Activated T-cell treated with anti-CD3 and anti-CD28 coated beads for 4 hours (primary cell): ENCODE measurements at regions not wholly inside any gene's neighbourhood (a gene's known extent, or its start where the extent isn't known, plus 50 kb on each side); places are given as distances from the start of the nearest gene placed in this dataset.
"Not testable (repeated sequence)": the region's sequence is repeated elsewhere in the genome, so short reads cannot be mapped to it uniquely, and the experiment has no call there.

Experiments
- DNase-seq: peaks from one replicate; pipeline ENCODE4 v3.0.0-alpha.2; 2020

DNA sequence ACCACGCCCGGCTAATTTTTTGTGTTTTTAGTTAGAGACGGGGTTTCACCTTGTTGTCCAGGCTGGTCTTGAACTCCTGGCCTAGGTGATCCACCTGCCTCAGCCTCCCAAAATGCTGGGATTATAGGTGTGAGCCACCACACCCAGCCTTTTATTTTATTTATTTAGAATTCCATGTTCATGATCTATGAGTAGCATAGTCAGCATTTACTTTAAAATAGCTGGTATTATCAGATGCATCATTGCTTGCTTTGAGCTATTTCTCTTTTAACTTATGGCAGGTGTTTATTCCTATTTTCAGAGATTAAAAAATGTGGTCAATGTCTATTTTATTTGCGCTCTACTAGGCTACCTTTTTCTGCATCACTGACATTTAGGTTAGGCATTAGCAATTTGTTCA lies 152.0 kb downstream of the UTRN start:
- DNase-seq: no peak

DNA sequence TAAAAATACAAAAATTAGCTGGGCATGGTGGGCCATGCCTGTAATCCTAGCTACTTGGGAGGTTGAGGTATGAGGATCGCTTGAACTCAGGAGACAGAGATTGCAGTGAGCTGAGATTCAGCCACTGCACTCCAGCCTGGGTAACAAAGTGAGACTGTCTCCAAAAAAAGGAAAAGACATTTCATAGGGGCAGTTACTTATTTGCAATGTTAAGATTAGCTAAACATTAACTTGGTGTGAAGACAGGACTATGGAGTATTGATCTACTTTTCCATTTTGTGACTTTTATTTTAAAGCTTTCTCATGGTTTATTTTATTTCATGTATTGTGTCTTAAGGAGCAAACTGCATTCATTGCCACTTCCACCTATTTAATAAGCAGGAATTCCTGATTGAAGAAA lies 153.0 kb downstream of the UTRN start:
- DNase-seq: no peak

DNA sequence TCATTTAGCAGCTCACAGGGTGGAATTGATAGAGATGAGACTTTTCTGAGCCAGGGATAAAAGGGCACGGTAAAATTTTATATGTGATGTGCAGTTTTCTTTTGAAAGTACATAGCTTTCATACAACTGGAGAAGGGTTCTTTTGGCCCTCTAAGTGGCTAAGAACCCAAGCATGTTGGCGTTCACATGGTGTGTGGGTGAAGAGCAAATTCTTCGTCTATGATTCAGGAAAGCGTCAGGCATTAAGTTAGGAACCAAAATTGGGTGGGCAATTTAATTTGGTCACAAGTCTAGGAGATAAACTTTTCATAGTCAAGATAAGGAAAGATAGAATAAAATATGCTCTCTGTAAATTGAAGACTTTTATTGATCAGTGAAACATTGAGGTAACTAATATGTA lies 153.9 kb downstream of the UTRN start:
- DNase-seq: no peak

DNA sequence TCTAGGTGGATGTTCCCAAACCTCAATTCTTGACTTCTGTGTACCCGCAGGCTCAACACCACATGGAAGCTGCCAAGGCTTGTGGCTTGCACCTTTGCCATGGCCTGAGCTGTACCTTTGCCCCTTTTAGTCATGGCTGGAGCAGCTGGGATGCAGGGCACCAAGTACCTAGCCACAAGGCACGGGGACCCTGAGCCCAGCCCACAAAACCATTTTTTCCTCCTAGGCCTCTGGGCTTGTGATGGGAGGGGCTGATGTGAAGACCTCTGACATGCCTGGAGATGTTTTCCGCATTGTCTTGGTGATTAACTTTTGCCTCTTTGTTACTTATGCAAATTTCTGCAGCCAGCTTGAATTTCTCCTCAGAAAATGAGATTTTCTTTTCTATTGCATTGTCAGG lies 156.7 kb downstream of the UTRN start:
- not testable (repeated sequence) for DNase-seq

DNA sequence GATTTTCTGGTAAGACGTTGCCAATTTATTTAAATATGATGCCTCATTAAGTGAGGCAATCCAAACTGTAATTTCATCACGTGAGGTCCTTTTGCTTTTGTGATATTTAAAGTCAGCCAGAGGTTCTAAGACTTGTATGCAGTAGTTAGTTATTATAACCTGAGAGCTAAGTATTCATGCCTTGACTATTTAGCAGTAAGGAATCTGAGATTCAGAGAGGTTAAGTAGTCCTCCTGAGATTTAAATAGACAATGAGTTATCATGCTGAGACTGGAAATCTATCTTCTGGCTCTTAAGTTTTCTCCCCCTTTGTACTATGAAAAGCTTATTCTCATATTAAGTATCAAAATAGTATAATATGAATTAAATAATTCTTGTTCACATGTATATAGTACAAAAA lies 158.0 kb downstream of the UTRN start:
- DNase-seq: no peak

DNA sequence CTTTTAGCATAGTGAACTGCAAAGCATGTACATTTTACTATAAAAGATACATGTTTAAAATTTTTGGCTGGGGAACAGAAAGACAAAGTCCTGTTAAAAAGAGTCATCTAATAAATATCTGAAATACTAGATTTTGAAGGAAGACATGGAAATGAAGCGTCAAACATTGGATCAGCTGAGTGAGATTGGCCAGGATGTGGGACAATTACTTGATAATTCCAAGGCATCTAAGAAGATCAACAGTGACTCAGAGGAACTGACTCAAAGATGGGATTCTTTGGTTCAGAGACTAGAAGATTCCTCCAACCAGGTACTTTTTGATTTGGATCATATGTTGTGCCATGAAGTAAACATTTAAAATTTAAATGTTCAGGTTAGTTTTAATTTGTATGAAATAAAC lies 162.3 kb downstream of the UTRN start:
- DNase-seq: no peak

DNA sequence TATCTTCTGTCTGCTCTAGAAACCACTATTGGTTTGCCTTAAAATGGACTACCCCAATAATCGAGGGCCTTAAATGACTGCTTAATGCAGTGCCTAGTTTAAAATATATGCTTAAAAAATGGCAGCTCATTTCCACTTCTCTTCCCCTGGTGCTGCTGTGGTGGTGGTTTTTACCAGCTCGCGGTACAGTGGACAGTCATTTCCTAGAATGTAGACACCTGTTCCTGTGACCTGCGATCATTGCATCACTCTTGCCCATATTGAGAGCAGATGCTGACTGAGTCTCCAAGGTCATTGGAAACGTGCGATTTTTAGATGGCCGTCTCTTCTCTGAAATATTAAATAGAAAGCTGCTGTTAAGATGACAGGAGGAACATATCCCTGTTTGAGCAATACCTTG lies 164.1 kb downstream of the UTRN start:
- DNase-seq: no peak

DNA sequence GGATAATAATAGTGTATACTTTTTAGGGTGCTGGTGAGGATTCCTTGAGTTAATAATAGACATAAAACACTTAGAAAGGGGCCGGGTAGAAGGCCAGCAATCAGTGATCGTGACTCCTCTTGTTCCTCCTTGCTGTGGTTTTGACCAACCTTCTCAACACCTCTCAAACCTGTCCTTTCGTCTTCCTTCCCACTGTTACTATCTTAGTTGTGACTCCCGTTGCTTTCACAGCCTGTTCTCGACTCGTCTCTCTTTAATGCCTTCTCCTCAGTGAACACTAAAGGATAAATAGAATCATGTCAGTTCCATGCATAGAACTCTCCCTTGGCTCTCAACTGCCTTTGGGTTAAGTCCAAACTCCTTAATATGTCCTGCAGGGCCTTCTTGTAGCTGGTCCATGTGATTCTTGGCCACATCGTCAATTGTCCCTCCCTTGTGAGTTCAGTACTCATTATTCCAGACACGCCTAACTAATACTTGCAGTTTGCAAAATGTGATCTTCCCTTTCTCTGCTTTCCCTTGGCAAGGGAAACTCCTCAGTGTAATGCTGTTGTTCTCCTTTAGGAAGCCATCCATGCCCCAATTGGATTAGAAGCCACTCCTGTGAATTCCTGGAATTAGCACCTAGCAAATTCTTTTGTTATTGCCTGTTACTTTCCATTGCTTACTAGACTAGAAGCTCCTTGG lies 164.9 kb downstream of the UTRN start:
- DNase-seq: no peak

DNA sequence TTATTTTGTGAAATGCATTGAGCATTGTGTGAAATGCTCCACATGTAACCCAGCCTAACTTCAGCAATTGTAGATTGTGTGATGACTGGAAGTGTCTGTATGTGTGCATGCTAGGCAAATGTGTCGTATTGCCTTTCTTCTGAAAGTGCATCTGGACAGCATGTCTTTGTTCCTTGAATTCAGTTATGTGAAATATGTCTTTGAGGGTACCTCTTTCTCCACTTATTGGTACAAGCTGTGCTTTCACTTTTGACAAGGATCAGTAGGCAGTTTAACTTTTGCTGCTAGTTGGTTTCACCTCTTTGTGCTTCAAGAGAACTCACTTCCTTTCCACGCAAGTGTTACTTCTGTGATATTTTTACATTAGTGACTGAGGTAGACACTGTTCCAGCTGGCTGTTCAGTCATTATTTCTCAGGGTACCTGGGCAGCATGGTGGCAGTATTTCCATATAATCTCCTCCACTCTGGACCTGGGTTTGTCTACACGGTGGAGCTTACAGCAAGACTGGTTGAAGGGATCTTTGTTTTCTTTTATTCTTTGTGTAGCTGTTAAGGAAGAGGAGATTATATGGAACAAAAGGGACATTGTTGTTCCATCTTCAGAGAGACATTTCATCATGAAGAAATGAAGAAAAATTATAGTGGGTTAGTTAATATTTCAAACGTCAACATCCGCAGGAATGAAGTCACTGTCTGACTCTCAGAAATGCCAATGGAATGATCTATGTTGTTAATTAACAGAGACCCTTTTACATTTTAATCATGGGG lies 175.4 kb downstream of the UTRN start:
- no peak for DNase-seq

DNA sequence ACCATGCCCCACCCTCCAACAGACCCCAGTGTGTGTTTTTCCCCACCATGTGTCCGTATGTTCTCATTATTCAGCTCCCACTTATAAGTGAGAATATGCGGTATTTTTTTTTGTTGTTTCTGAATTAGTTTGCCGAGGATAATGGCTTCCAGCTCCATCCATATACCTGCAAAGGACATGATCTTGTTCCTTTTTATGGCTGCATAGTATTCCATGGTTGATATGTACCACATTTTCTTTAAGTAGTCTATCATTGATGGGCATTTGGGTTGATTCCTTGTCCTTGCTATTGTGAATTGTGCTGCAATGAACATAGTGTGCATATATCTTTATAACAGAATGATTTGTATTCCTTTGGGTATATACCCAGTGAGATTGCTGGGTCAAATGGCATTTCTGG lies 176.9 kb downstream of the UTRN start:
- DNase-seq: no peak

DNA sequence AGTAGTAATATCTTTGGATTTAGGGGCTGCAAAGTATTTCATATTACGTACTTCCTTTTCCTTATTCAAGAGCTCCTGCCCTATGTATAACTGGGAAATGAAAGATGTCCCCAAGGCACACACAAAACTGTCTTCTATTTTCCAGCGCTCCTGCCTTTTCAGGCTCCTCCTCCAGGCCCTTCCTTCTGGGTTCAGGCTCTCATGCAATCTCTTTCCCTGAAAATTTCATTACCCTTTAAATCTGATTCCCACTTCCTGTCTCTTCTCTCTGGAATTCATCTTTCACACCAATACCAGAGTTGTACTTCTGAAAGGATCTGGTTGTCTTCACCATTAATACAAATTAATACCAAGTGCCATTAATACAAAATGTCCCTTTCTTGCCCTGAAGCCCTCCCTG lies 181.6 kb downstream of the UTRN start:
- no peak for DNase-seq

DNA sequence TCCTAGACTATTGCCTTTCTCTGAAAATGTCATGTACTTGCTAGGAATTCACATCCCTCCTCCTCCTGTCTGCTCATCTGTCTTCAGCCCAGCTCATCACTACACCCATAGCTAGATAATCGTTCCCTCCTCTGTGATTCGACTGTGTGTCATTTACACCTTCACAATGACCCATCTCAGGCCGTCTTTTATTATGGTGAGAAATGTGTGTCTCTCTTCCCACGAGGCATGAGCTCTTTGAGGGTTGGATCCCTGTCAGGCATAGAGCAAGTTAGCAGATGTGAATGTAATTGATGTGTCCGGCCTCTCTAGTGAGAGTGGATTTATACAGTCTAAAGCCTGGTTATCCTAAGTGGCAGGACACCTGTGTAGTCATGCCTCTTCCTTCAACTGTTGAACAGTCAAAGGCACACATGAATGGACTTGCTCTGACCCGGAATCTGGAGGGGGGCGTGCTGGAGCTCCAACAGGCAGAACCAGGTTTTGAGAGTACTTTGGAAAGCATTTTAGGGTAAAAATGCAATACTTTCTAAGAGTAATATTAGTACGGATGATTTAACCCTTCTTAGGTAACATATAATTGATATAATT lies 182.1 kb downstream of the UTRN start:
- DNase-seq: no peak

DNA sequence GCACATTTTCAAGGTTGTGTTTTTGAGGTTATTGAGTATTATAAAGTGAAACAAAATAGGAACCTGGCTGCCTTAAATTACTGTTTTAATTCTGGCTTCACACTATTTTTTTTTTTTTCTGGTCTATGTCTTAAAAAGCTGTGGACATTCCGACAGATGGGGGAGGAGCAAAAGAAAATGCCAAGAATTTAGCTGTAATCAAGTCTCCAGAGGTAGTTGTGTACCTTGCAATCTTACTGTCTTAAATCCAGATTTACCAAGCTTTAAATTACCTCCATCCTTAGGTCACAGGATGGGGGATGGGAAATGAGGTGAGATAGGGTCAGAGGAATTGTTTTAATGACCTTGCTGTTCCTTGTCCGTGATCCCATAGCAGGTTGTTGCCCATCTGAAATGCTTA lies 182.8 kb downstream of the UTRN start:
- no peak for DNase-seq

DNA sequence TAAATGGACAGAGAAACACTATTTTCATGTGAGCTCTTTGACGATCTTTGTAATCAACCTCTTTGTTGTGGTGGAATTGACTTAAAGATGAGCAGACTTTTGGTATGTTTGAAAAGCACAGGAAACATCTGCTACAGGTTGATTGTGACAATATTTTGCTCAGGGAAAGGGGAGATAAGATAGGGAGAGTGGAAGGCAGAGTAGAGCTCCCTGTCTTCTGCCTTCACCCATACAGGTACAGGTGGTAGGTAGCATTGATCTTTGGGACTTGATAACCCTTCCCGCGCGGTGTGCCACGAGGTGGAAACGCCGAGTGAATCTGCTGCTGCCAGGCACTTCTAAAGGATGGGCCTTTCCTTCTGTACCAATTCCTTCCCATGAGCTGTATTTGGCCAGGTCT lies 183.6 kb downstream of the UTRN start:
- no peak for DNase-seq

DNA sequence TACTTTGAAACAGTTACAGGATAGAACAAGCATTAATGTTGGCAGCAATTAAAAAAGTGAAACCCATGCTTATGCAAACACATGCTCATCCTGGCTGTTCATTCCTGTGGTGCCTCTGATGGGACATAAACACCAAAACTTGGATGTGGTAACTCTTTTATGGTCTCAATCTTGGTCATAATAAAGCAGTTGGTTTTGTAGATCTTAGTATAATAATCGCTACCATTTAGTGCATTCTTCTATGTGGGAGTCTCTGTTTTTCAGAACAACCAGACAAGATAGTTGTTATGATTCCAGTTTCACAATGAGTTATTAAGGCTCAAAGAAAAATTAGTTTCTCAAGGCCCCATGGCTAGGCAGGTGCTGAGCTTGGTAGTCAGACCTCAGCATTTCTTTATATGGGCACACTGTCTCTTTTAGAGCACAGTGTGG lies 184.0 kb downstream of the UTRN start:
- no peak for DNase-seq

DNA sequence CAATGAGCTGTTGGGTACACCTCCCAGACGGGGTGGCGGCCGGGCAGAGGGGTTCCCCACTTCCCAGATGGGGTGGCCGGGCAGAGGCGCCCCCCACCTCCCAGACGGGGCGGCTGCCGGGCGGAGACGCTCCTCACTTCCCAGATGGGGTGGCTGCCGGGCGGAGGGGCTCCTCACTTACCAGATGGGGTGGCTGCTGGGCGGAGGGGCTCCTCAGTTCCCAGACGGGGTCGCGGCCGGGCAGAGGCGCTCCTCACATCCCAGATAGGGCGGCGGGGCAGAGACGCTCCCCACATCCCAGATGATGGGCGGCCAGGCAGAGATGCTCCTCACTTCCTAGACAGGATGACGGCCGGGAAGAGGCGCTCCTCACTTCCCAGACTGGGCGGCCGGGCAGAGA lies 185.1 kb downstream of the UTRN start:
- DNase-seq: not testable (repeated sequence)

DNA sequence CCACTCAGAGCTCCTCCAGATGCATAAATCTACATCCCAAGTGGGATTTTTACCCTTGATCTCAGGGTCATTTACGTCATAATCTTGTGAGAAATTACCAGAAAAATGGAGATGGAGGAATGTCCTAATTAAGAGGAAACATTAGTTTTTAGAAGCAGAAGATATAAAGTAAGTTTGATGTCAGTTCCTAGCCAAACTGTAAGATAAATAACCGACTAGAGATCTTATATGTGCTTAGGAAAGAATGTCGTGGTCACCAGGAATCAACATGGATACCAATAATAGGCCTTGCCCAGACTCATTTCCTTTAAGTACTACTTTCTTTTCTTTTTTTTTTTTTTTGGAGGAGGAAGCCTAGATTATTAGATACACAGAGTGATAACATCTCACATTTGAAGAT lies 186.9 kb downstream of the UTRN start:
- no peak for DNase-seq

DNA sequence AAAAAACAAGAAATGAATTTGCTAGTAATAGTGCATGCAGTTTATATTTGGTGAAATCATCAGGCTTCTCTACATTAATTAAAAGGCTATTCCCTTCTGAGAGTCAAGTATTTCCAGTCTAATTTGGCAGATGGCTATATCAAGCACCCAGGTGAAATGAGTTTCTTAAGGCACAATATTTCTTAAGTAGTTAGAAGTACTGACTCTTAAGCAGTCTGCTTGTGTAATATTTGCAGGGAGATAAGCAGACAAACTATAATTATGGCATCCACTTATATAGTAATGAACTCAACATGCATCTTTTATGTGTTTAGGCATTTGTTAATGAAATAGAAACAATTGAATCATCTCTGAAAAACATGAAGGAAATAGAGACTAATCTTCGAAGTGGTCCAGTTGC lies 189.2 kb downstream of the UTRN start:
- no peak for DNase-seq

DNA sequence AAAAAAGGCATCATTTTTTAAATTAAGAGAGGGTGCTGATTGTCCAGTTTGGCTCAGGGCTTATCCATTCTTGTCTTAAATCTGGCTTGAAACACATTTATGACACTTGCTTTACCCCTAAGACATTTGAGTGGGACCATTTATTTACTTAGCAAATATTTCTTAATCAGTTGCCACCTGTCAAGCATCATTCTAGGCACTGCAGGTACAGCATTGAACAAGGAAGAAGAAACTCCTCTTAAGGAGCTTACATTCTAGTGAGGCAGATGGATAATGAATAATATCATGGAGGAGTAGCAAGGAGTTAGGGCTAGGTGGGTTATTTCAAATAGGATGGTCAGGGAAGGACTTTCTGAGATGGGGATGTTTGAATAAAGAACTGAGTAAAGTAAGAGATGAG lies 189.8 kb downstream of the UTRN start:
- no peak for DNase-seq

DNA sequence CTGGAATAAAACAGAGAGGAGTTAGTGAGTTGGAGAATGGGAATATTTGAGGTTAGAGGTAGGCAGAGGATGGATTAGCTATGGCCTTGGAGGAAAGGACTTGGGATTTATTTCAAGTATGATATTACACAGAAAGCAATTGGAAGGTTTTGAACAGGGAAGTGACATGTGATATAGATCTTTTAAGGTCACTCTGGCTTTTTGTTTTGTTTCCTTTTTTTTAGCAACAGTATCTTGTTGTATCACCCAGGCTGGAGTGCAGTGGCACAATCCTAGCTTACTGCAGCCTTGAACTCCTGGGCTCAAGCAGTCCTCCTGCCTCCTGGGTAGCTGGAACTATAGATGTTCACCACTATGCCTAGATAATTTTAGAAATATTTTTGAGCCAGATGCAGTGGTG lies 190.3 kb downstream of the UTRN start:
- DNase-seq: no peak

DNA sequence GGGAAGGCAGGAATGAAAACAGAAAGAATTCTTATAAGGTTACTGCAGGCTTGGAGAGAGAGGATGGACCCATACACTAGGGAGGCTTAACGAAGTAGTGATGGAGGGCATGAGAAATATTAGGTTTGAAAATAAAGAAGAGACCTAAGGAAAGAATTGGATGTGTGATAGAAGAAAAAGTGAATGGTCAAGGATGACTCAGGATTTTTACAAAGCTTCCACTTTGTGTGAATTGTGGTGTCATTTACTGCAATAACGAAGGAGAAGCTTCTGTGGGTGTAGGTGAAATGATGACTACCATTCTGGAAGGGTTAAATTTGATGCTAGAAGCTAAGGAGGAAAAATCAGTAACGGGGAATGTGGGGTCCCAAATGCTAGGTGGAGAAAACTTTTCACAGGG lies 191.2 kb downstream of the UTRN start:
- DNase-seq: no peak

DNA sequence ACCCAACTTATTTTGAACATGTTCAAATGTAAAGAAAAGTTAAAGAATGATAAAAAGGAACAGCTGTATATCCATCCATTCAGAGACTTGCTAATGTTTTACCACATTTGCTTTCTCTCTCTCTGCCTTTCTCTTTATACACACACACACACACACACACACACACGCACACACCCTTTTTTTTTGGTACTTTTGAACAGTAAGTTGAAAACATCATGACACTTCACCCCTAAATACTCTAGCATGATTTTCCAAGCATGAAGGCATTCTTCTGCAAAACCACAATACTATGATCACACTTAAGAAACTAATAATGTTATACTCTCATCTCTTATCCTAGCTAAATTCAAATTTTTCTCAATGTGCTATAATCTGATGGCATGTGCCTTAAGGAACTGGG lies 192.3 kb downstream of the UTRN start:
- no peak for DNase-seq

DNA sequence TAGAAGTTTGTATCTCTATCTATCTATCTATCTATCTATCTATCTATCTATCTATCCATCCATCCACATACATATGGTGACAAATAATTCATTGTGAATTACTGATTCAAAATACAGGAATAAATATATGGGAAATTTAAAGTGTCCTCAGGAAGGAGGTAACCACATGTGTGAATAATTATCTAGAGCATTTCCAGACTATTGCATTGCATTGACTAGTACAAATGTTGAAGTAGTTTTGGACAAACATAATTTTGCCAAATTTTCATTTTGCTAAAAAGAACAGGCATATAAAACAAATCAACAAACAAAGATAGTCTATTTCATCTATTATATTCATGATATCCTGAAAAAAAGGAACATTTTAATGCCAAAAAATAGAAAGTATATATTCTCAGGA lies 192.7 kb downstream of the UTRN start:
- DNase-seq: no peak

DNA sequence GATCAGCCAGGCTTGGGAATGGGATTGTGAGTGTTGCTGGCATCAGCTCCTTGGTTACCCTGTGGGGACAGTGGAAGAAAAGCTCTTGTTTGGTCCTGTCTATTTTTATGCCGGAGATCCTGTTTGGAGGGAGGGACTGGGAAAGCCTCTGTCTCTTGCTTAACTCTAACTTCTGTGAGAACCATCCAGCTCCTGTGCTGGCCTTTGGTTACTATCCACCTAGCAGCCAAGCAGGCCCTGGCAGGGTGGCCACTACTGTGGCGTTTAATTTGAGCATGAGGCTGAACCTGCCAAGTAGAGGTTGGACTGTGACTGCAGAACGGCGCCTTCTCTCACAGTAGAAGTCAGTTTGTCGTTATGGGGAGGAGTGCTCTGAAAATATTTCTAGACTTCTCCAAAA lies 193.3 kb downstream of the UTRN start:
- no peak for DNase-seq

DNA sequence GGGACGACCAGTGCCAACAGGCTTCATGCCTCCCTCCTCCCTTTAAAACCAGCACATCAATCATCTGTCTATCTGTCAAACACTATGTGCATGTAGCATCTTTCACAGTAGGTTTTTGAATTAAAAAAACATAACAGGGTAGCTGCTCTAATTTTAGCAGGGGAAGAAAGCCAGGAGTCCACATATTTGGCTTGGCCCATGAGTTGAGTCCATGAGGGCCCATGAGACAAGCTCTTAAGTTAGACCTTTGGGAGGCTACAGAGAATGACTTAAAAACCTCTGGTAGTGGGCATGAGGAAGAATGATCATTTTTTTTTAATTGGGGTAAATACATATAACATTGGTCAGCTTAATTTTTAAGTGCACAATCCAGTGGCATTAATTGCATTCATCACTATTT lies 194.9 kb downstream of the UTRN start:
- no peak for DNase-seq
